Endodermal cell (in vitro differentiated cells): ENCODE measurements at regions not wholly inside any gene's neighbourhood (a gene's known extent, or its start where the extent isn't known, plus 50 kb on each side); places are given as distances from the start of the nearest gene placed in this dataset.

Experiments
- DNase-seq: peaks from one replicate; pipeline ENCODE4 v3.0.0-alpha.2; 2017
- H3K27ac ChIP-seq: 2 replicates; pipeline ENCODE4 v1.5.1; 2013; ENCODE audit warnings: mild to moderate bottlenecking, low read depth, low read length, moderate library complexity
- H3K27me3 ChIP-seq: 2 replicates; pipeline ENCODE4 v1.6.1; 2013; ENCODE audit warnings: mild to moderate bottlenecking, low read length, moderate library complexity; ENCODE audit not compliant: insufficient read depth, control insufficient read depth, poor library complexity, severe bottlenecking
- H3K36me3 ChIP-seq: 2 replicates; pipeline ENCODE4 v1.7.0; 2013; ENCODE audit warnings: mild to moderate bottlenecking, low read length, moderate library complexity; ENCODE audit not compliant: control insufficient read depth, insufficient read depth
- H3K4me1 ChIP-seq: one replicate; pipeline ENCODE4 v1.7.0; 2013; ENCODE audit warnings: low read length; ENCODE audit not compliant: control insufficient read depth, insufficient read depth
- H3K4me3 ChIP-seq: 2 replicates; pipeline ENCODE4 v1.5.1; 2013; ENCODE audit warnings: mild to moderate bottlenecking, low read length, moderate library complexity
- H3K9ac ChIP-seq: 2 replicates; pipeline ENCODE4 v1.6.1; 2013; ENCODE audit warnings: mild to moderate bottlenecking, low read length, moderate library complexity; ENCODE audit not compliant: poor library complexity, severe bottlenecking; ENCODE audit errors: extremely low read depth
- H3K9me3 ChIP-seq: 2 replicates; pipeline ENCODE4 v1.6.1; 2013; ENCODE audit warnings: mild to moderate bottlenecking, low read length, moderate library complexity; ENCODE audit not compliant: control insufficient read depth
- H3K27ac Mint-ChIP-seq: 2 replicates; pipeline ENCODE4 v1.8.0; 2020; ENCODE audit warnings: mixed read lengths
- H3K27me3 Mint-ChIP-seq: 2 replicates; pipeline ENCODE4 v1.8.0; 2021; ENCODE audit warnings: mild to moderate bottlenecking, mixed read lengths; ENCODE audit not compliant: insufficient read depth
- H3K36me3 Mint-ChIP-seq: 2 replicates; pipeline ENCODE4 v1.8.0; 2020; ENCODE audit warnings: low read depth, mixed read lengths
- H3K4me1 Mint-ChIP-seq: 2 replicates; pipeline ENCODE4 v1.8.0; 2020; ENCODE audit warnings: mixed read lengths
- H3K4me3 Mint-ChIP-seq: 2 replicates; pipeline ENCODE4 v1.8.0; 2020; ENCODE audit warnings: mild to moderate bottlenecking, moderate library complexity, mixed read lengths
- H3K9me3 Mint-ChIP-seq: 2 replicates; pipeline ENCODE4 v1.8.0; 2020; ENCODE audit warnings: mild to moderate bottlenecking, mixed read lengths
- WGBS, 2 experiments: methylation state at CpG; one replicate each; pipeline versions ENCODE4 v1.1.5 to v1.1.7; 2013; ENCODE audit warnings: missing lambda C conversion rate in 2 of 2, mixed read lengths in 1 of 2; ENCODE audit not compliant: insufficient coverage in 1 of 2, insufficient read length in 1 of 2; 5-methylcytosine and 5-hydroxymethylcytosine counted together
- TF ChIP-seq, protein P1 (sequence below): fragments of 200-600 bp; sonication (generic); conservative IDR thresholded peaks from 2 replicates; pipeline ENCODE4 v1.5.0; 2021; ENCODE audit warnings: antibody characterized with exemption, mild to moderate bottlenecking

DNA sequence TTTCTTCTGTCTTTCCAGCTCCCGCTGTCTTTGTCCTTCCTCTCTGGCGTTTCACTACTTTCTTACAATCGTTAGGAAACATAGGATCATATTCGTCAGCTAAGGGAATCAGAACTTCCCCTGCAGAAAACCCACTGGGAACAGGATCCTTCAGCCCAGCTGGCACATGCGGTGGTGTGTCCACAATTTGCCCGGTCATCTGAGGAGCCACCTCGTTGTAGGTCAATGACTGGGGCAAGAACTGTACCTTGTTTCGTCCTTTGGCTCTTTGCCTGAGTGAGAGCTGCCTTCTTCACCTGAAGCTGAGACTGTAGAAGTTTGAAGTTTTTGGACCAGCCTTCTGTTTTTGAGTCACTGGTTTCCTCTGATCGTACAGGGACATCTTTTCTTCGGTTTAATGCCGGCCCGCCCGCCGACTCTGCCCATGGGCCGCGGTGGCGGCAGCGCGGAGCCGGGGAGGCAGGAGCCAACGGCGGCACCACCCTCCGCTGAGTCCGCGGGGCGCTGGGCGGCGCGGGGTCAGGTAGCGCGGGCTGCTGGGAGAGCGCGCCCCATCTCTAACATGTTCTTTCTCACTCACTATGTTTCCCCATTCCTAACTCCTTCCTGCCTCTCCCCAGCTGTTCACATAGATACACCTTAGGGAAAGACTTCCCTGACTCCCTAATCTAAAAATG lies 214.1 kb upstream of the NANOGP8 start:
- no peaks in the 10 kb centered on the region for H3K4me1 Mint-ChIP-seq
- Histone ChIP-seq H3K27me3 (no peaks in the 10 kb centered on the region), H3K27ac (no peak overlapping the region), H3K36me3 (no peaks in the 10 kb centered on the region), H3K4me1 (no peaks in the 10 kb centered on the region), H3K9ac (no peak overlapping the region), H3K9me3 (no peaks in the 10 kb centered on the region), H3K4me3 (no peak overlapping the region)
- H3K27me3 Mint-ChIP-seq, result no peaks in the 10 kb centered on the region
- no peaks in the 10 kb centered on the region for H3K36me3 Mint-ChIP-seq
- 94 to 95% methylated on average over 15 to 33 of the region's 33 CpGs for WGBS, 2 experiments
- no peak overlapping the region for H3K4me3 Mint-ChIP-seq
- no peak overlapping the region for H3K27ac Mint-ChIP-seq
- DNase-seq, result no peak
- H3K9me3 Mint-ChIP-seq, result no peaks in the 10 kb centered on the region
- TF ChIP-seq, protein P1, sequence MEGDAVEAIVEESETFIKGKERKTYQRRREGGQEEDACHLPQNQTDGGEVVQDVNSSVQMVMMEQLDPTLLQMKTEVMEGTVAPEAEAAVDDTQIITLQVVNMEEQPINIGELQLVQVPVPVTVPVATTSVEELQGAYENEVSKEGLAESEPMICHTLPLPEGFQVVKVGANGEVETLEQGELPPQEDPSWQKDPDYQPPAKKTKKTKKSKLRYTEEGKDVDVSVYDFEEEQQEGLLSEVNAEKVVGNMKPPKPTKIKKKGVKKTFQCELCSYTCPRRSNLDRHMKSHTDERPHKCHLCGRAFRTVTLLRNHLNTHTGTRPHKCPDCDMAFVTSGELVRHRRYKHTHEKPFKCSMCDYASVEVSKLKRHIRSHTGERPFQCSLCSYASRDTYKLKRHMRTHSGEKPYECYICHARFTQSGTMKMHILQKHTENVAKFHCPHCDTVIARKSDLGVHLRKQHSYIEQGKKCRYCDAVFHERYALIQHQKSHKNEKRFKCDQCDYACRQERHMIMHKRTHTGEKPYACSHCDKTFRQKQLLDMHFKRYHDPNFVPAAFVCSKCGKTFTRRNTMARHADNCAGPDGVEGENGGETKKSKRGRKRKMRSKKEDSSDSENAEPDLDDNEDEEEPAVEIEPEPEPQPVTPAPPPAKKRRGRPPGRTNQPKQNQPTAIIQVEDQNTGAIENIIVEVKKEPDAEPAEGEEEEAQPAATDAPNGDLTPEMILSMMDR, result no peak

DNA sequence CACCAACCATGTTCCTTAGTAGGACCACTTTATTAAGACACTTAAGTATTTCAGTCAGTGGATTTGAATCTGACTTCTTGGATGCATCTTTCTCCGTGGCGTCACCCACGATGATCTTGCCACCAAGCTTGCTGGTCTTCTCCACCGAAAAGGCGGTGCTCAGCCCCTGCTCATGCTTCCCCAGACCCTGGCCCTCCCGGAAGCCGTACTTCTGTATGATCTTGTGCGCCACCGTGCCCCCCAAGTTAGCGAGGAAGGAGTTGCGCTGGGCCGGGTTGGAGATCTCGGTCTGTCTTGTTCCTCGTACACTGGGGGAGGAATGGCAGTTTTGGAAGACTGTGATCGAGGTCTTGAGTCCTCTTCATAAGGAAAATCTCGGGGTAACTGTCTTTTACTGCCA lies 213.4 kb upstream of the NANOGP8 start:
- H3K27ac ChIP-seq, result no peak overlapping the region
- Mint-ChIP-seq H3K9me3 (no peaks in the 10 kb centered on the region), H3K4me1 (peaks cover under 1% of the 10 kb centered on the region), H3K27me3 (no peaks in the 10 kb centered on the region), H3K4me3 (no peak overlapping the region), H3K36me3 (no peaks in the 10 kb centered on the region), H3K27ac (no peak overlapping the region)
- no peak overlapping the region for H3K4me3 ChIP-seq
- WGBS, 2 experiments, result 95 to 96% methylated on average over 14 to 16 of the region's 16 CpGs
- no peaks in the 10 kb centered on the region for H3K36me3 ChIP-seq
- no peaks in the 10 kb centered on the region for H3K27me3 ChIP-seq
- DNase-seq, result no peak
- no peak overlapping the region for H3K9ac ChIP-seq
- H3K4me1 ChIP-seq, result no peaks in the 10 kb centered on the region
- TF ChIP-seq, protein P1, result no peak
- H3K9me3 ChIP-seq, result no peaks in the 10 kb centered on the region

DNA sequence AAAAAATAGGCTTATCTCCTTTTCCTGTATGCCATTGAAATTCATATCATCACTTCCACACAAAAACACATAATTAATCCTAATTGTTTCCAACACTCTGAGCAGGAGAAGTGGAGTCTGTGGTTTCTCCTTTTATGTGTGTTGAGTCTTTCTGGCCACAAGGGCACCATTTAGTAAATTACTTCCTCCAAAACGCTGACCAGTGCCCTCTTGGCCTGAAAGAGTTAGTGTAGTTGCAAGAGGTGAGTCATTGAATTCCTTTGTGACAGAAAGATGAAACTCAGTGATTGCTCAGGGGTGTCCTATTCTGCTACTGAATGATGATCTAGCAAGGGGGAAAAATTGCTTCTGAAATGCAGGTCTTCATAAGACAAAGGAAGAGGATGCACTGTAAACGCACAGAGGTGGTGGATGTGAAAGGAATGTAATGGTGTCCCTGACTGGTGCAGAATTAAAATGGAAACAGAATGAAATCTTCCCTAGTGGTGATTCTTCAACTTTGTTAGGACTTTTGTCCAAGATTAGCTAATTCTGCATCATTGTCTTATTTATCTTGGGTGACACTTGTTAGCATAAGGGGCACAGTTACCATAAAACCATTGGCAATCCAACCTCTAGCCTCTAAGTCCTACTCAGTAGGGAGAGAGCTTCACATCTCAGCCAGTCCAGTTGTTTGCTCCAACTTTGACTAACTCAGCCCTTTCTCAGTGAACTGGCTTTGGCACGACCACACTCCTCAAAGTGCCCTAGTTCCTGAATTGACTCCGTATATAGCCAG lies 208.4 kb upstream of the NANOGP8 start:
- H3K9me3 Mint-ChIP-seq, result no peaks in the 10 kb centered on the region
- Histone ChIP-seq H3K27ac (no peak overlapping the region), H3K9ac (no peak overlapping the region), H3K27me3 (no peaks in the 10 kb centered on the region), H3K9me3 (no peaks in the 10 kb centered on the region), H3K4me3 (no peak overlapping the region), H3K36me3 (no peaks in the 10 kb centered on the region), H3K4me1 (no peaks in the 10 kb centered on the region)
- WGBS, 2 experiments, result 82 to 83% methylated on average over 1 to 4 of the region's 4 CpGs
- H3K27ac Mint-ChIP-seq, result no peak overlapping the region
- H3K4me3 Mint-ChIP-seq, result no peak overlapping the region
- TF ChIP-seq, protein P1, result peak; percentile 61
- peak; percentile 54 for DNase-seq
- H3K4me1 Mint-ChIP-seq, result peaks cover 6% of the 10 kb centered on the region
- H3K27me3 Mint-ChIP-seq, result no peaks in the 10 kb centered on the region
- H3K36me3 Mint-ChIP-seq, result no peaks in the 10 kb centered on the region
